B cell (primary cell): ENCODE measurements at regions not wholly inside any gene's neighbourhood (a gene's known extent, or its start where the extent isn't known, plus 50 kb on each side); places are given as distances from the start of the nearest gene placed in this dataset.
A peak's percentile ranks its signal among the peaks of the same experiment; 100 is the strongest.

Experiments
- ATAC-seq: fragments of 200-7000 bp; cut with Tn5 transposase; one replicate; pipeline ENCODE4 v1.10.0; 2021; ENCODE audit warnings: low read depth, mild to moderate bottlenecking, moderate number of reproducible peaks, moderate library complexity
- CTCF ChIA-PET: fragments of 350-600 bp; sonication (Branson Sonifier 250); formaldehyde crosslinking; loops from one replicate; lab custom pipeline; 2021; ENCODE audit warnings: antibody characterized with exemption, inconsistent platforms; lab: Charles Lee
- POLR2A ChIA-PET: fragments of 350-600 bp; sonication (Branson Sonifier 250); formaldehyde crosslinking; loops from one replicate; lab custom pipeline; 2021; ENCODE audit warnings: antibody characterized with exemption; lab: Charles Lee
- DNase-seq: peaks from one replicate; pipeline ENCODE4 v3.0.0; 2013
- H2AFZ ChIP-seq: 2 replicates; pipeline ENCODE4 v1.6.1; 2012; ENCODE audit warnings: mild to moderate bottlenecking, low read depth, low read length; ENCODE audit not compliant: insufficient read depth, poor library complexity, severe bottlenecking
- H3K27ac ChIP-seq, 2 donors: 1 replicate in 1 of 2; 2 replicates in 1 of 2; pipeline ENCODE4 v1.5.1; 2012 to 2013; ENCODE audit warnings: low read length in 2 of 2, mild to moderate bottlenecking in 2 of 2, moderate library complexity in 1 of 2
- H3K27me3 ChIP-seq, 4 experiments: fragments of 200-600 bp in 1 of 4; sonication (generic) in 1 of 4; replicated peaks in 1 of 4; 1 replicate in 2 of 4; 2 replicates in 2 of 4; pipeline versions ENCODE4 v1.6.1 to v1.7.0; 2013 to 2016; ENCODE audit warnings: low read length in 3 of 4, mild to moderate bottlenecking in 2 of 4, mixed read lengths in 1 of 4, moderate library complexity in 1 of 4; ENCODE audit not compliant: insufficient read depth in 4 of 4, control insufficient read depth in 3 of 4; ENCODE audit errors: control extremely low read depth in 1 of 4
- H3K36me3 ChIP-seq, 2 experiments: replicated peaks in 1 of 2; 1 replicate in 1 of 2; 2 replicates in 1 of 2; pipeline versions ENCODE4 v1.6.1 to v1.7.1; 2013; ENCODE audit warnings: low read length in 1 of 2; ENCODE audit not compliant: insufficient read depth in 2 of 2, control insufficient read depth in 1 of 2; ENCODE audit errors: control extremely low read depth in 1 of 2, extremely low read depth in 1 of 2
- H3K4me1 ChIP-seq, 2 donors: fragments of 200-600 bp in 1 of 2; sonication (generic) in 1 of 2; 1 replicate in 1 of 2; 2 replicates in 1 of 2; pipeline versions ENCODE4 v1.5.1 to v1.6.1; 2013 to 2017; ENCODE audit warnings: low read length in 2 of 2; ENCODE audit not compliant: control insufficient read depth in 2 of 2, insufficient read depth in 2 of 2
- H3K4me2 ChIP-seq: replicated peaks from 2 replicates; pipeline ENCODE3; 2012; ENCODE audit warnings: mild to moderate bottlenecking, low read depth, low read length; ENCODE audit not compliant: poor library complexity, severe bottlenecking
- H3K4me3 ChIP-seq, 5 experiments: fragments of 200-600 bp in 1 of 5; sonication (generic) in 1 of 5; 1 replicate in 3 of 5; 2 replicates in 2 of 5; pipeline versions ENCODE4 v1.5.1 to v1.7.0; 2011 to 2016; ENCODE audit warnings: low read length in 4 of 5, mild to moderate bottlenecking in 4 of 5, low read depth in 2 of 5, control low read depth in 1 of 5, moderate library complexity in 1 of 5; ENCODE audit not compliant: insufficient read depth in 1 of 5; ENCODE audit errors: control extremely low read depth in 1 of 5, extremely low read depth in 1 of 5
- H3K79me2 ChIP-seq: fragments of 200-600 bp; sonication (generic); one replicate; pipeline ENCODE4 v1.6.0; 2016; ENCODE audit warnings: low read length; ENCODE audit not compliant: control insufficient read depth, insufficient read depth
- H3K9ac ChIP-seq: fragments of 200-600 bp; sonication (generic); 2 replicates; pipeline ENCODE4 v1.6.1; 2017; ENCODE audit warnings: mild to moderate bottlenecking, low read length, moderate library complexity
- H3K9me3 ChIP-seq, 3 donors: one replicate each; pipeline versions ENCODE4 v1.6.1 to v1.7.1; 2013; ENCODE audit warnings: low read length in 2 of 3; ENCODE audit not compliant: control insufficient read depth in 2 of 3, insufficient read depth in 1 of 3; ENCODE audit errors: control extremely low read depth in 1 of 3
- H4K20me1 ChIP-seq: 2 replicates; pipeline ENCODE4 v1.6.0; 2012; ENCODE audit warnings: mild to moderate bottlenecking, low read length; ENCODE audit not compliant: insufficient read depth, control insufficient read depth, poor library complexity, severe bottlenecking
- H3K27ac Mint-ChIP-seq: one replicate; pipeline ENCODE4 v1.8.0; 2021; ENCODE audit warnings: mixed read lengths
- H3K27me3 Mint-ChIP-seq: one replicate; pipeline ENCODE4 v1.8.0; 2021; ENCODE audit warnings: mixed read lengths
- H3K4me1 Mint-ChIP-seq: one replicate; pipeline ENCODE4 v1.8.0; 2021; ENCODE audit warnings: mixed read lengths
- H3K4me3 Mint-ChIP-seq: one replicate; pipeline ENCODE4 v1.8.0; 2021; ENCODE audit warnings: mixed read lengths
- H3K9me3 Mint-ChIP-seq: one replicate; pipeline ENCODE4 v1.8.0; 2022; ENCODE audit warnings: mixed read lengths; ENCODE audit not compliant: insufficient read depth
- EZH2 ChIP-seq: IDR thresholded peaks from 2 replicates; pipeline ENCODE4 v1.6.1; 2012; ENCODE audit warnings: borderline replicate concordance, low read depth, mild to moderate bottlenecking, moderate library complexity, low read length; ENCODE audit not compliant: insufficient read depth, poor library complexity, severe bottlenecking
- WGBS: methylation state at CpG from one replicate; pipeline ENCODE4 v1.1.5; 2013; ENCODE audit warnings: missing lambda C conversion rate; ENCODE audit not compliant: insufficient coverage; 5-methylcytosine and 5-hydroxymethylcytosine counted together
- intact Hi-C: fragments of 100-400 bp; cut with micrococcal nuclease; formaldehyde crosslinking; loops from one replicate; pipeline ENCODE4 v1.10.0; 2022
- TF ChIP-seq, protein P1 (sequence below): fragments of 200-600 bp; IDR thresholded peaks from one replicate; pipeline ENCODE4 v1.8.0; 2022; ENCODE audit warnings: antibody characterized with exemption, mild to moderate bottlenecking

DNA sequence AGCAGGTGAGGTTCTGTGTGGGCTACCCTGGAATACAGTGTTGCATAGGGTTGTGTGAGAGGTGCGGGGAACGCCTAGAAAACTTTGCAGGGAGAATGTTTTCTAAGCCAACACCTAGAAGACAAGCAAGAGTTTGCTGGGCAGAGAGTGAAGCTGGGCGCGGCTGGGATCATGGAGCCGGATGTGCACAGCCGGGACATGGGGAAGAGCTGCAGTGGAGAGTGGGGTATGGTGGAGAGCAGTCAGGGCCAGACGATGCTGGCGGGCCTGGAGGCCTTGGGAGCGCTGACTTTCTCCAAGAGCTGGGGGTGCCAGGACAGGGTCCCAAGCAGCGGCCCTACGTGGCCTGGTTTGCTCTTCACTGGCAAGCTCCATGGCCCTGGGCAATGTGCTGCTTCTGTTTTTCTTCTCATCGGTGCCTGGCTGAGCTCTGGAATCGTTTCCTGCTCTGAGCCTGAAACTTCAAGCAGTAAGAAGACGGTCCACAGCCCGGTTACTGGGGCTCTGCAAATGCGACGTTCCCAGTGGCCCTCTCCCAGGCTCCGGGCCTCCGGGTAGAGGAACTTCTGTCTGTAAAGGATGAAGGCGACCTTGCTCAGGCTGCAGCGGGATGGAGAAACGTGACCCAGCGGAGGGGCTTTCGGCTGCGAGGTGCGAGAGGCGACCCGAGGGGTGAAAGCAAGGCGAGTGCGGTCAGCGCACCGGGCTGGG lies 51.9 kb upstream of the CD34 start:
- Histone ChIP-seq H3K4me2 (peak overlapping the region; percentile 99), H3K27ac (peak overlapping the region; percentile 27 to 62), H3K9me3 (no peaks in the 10 kb centered on the region), H3K9ac (peak overlapping the region; percentile 94), H3K36me3 (no peaks in the 10 kb centered on the region), H3K79me2 (no peaks in the 10 kb centered on the region), H2AFZ (peak overlapping the region; percentile 100), H3K4me1 (peaks cover 22 to 28% of the 10 kb centered on the region in 2 donors), H3K27me3 (peaks cover 0 to 36% (median 19%) of the 10 kb centered on the region in 4 experiments), H4K20me1 (no peaks in the 10 kb centered on the region), H3K4me3 (peak overlapping the region; percentile 55 to 92 (median 88))
- H3K4me3 Mint-ChIP-seq, result peak overlapping the region; percentile 92
- ChIA-PET CTCF (interaction anchor here (0.7 to 4.7 kb wide), 28 partner anchors 8 to 384 kb away, joined by 3 to 85 read pairs (median 6); no protein-coding TSS in a partner anchor), POLR2A (interaction anchor here (0.9 to 1.3 kb wide), 3 partner anchors 20 to 151 kb away, joined by 3 to 6 read pairs (median 4); no protein-coding TSS in a partner anchor)
- DNase-seq, result no peak
- intact Hi-C loops, result loop anchor here (1.0 to 10.0 kb wide), 6 partner anchors 66 to 308 kb away; partner anchors contain the start of gene CD46
- peak overlapping the region; percentile 76 for H3K27ac Mint-ChIP-seq
- no peak for TF ChIP-seq EZH2
- TF ChIP-seq, protein P1, sequence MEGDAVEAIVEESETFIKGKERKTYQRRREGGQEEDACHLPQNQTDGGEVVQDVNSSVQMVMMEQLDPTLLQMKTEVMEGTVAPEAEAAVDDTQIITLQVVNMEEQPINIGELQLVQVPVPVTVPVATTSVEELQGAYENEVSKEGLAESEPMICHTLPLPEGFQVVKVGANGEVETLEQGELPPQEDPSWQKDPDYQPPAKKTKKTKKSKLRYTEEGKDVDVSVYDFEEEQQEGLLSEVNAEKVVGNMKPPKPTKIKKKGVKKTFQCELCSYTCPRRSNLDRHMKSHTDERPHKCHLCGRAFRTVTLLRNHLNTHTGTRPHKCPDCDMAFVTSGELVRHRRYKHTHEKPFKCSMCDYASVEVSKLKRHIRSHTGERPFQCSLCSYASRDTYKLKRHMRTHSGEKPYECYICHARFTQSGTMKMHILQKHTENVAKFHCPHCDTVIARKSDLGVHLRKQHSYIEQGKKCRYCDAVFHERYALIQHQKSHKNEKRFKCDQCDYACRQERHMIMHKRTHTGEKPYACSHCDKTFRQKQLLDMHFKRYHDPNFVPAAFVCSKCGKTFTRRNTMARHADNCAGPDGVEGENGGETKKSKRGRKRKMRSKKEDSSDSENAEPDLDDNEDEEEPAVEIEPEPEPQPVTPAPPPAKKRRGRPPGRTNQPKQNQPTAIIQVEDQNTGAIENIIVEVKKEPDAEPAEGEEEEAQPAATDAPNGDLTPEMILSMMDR, result no peak
- H3K9me3 Mint-ChIP-seq, result no peaks in the 10 kb centered on the region
- peaks cover 28% of the 10 kb centered on the region for H3K27me3 Mint-ChIP-seq
- H3K4me1 Mint-ChIP-seq, result peaks cover 18% of the 10 kb centered on the region
- ATAC-seq, result peak; percentile 16
- WGBS, result 27% methylated on average over 32 of the region's 32 CpGs
